HK-2 (cell line): ENCODE measurements at regions not wholly inside any gene's neighbourhood (a gene's known extent, or its start where the extent isn't known, plus 50 kb on each side); places are given as distances from the start of the nearest gene placed in this dataset.

Source experiments
- DNase-seq: peaks from one replicate; pipeline ENCODE4 v3.0.0-alpha.2; 2018; ENCODE audit not compliant: unreplicated experiment

DNA sequence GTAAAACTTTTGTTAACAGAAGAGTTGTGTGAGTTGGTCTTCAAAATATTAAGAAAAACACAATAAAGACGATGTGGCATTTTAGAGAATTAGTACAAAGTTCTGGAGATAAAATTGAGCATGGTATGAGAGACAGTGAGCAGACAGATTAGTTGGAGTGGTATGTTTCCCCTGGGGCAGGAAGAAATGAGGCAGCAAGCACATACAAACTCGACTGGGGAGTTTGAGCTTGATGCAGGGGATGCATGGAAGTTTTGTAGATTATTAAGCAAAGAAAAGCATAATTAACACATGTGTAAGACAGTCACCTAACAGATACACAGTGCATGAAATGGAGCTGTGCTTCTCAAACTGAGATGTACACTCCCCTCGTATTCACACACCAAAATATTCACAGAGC, 58.1 kb upstream of the IL2 start:
- no peak for DNase-seq

DNA sequence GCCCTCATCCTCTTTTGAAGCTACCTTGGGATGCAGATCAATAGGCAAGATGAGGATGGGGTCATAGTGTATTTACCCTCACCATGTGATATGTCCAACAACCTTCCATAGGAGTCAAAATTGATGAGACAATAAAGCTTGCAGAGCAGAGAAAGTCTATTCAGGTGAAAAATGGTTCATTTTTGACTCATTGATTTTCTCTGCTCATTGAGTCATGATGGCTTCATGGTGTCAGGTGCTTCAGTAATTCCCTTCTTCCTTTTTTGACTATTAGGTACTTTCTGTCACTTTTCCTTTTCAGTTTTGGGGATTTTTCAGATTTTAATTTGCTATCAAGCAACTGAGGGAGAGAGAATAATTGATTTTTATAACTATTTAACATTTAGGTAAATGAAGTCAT, 55.9 kb upstream of the IL2 start:
- no peak for DNase-seq

DNA sequence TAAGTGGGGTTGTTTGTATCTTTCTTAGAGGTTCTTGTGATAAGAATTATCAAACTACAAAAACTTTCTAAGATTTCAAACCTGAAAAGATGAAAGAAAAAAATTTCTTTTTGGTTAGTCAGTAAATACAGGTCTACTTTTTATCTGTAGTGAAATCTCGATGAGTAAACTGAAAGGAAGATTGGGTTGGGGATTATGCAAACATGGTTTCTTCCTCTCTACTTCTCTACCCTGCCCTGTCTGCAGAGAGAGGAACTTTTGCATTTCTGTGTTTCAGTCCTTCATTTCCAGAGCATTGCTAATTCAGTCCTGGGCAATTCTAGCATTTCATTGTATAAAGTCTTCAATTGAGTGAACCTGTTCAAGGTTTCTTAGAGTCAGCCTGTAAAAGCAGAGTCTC, 51.6 kb upstream of the IL2 start:
- no peak for DNase-seq
